Sigmoid colon (tissue), 6 donors: ENCODE measurements at regions not wholly inside any gene's neighbourhood (a gene's known extent, or its start where the extent isn't known, plus 50 kb on each side); places are given as distances from the start of the nearest gene placed in this dataset.

Experiments used
- DNase-seq: peaks from one replicate; pipeline ENCODE4 v3.0.0-alpha.2; 2019
- H3K27ac ChIP-seq, 4 donors: fragments of 200-600 bp; sonication (generic); one replicate each; pipeline ENCODE4 v1.5.1; 2016 to 2019; ENCODE audit warnings: mild to moderate bottlenecking in 1 of 4
- H3K27me3 ChIP-seq, 3 donors: fragments of 200-600 bp; sonication (generic); one replicate each; pipeline ENCODE4 v1.5.1; 2019; ENCODE audit warnings: mild to moderate bottlenecking in 1 of 3
- H3K36me3 ChIP-seq, 4 donors: fragments of 200-600 bp; sonication (generic); one replicate each; pipeline ENCODE4 v1.5.1; 2016 to 2019
- H3K4me1 ChIP-seq, 4 donors: fragments of 200-600 bp; sonication (generic); one replicate each; pipeline ENCODE4 v1.5.1; 2017 to 2019
- H3K4me3 ChIP-seq, 4 donors: fragments of 200-600 bp; sonication (generic); one replicate each; pipeline ENCODE4 v1.5.1; 2017 to 2019; ENCODE audit warnings: mild to moderate bottlenecking in 2 of 4, moderate library complexity in 1 of 4
- H3K9me3 ChIP-seq, 4 donors: fragments of 200-600 bp in 3 of 4; sonication (generic) in 3 of 4; one replicate each; pipeline versions ENCODE4 v1.5.1 to v1.6.1; 2013 to 2019
- EP300 ChIP-seq, 4 donors: sonication (generic); formaldehyde crosslinking; IDR thresholded peaks; one replicate each; pipeline ENCODE4 v1.6.1; 2017; ENCODE audit warnings: antibody characterized with exemption in 4 of 4
- POLR2A ChIP-seq, 2 donors: fragments of 450-650 bp; IDR thresholded peaks; one replicate each; pipeline ENCODE4 v1.6.1; 2016; ENCODE audit warnings: antibody characterized with exemption in 2 of 2, mild to moderate bottlenecking in 2 of 2, moderate library complexity in 2 of 2
- POLR2AphosphoS5 ChIP-seq, 4 donors: sonication (generic); formaldehyde crosslinking; IDR thresholded peaks; one replicate each; pipeline ENCODE4 v1.6.1; 2017; ENCODE audit warnings: antibody characterized with exemption in 4 of 4
- WGBS, 2 donors: extraction: QIAGEN DNeasy Blood & Tissue Kit; methylation state at CpG; one replicate each; pipeline ENCODE4 v1.1.7; 2013; 5-methylcytosine and 5-hydroxymethylcytosine counted together
- intact Hi-C: fragments of 100-400 bp; cut with DNase I; formaldehyde crosslinking; loops from one replicate; pipeline ENCODE4 v1.15.1; 2023
- TF ChIP-seq, protein P1 (sequence below), 4 experiments: fragments of 450-650 bp in 3 of 4; fragments of 200-600 bp in 1 of 4; IDR thresholded peaks; one replicate each; pipeline ENCODE4 v1.5.1; 2016 to 2019; ENCODE audit warnings: antibody characterized with exemption in 4 of 4, mild to moderate bottlenecking in 3 of 4, moderate library complexity in 2 of 4
- donor health status: healthy with polysubstance abuse.
- donor health status: healthy.

DNA sequence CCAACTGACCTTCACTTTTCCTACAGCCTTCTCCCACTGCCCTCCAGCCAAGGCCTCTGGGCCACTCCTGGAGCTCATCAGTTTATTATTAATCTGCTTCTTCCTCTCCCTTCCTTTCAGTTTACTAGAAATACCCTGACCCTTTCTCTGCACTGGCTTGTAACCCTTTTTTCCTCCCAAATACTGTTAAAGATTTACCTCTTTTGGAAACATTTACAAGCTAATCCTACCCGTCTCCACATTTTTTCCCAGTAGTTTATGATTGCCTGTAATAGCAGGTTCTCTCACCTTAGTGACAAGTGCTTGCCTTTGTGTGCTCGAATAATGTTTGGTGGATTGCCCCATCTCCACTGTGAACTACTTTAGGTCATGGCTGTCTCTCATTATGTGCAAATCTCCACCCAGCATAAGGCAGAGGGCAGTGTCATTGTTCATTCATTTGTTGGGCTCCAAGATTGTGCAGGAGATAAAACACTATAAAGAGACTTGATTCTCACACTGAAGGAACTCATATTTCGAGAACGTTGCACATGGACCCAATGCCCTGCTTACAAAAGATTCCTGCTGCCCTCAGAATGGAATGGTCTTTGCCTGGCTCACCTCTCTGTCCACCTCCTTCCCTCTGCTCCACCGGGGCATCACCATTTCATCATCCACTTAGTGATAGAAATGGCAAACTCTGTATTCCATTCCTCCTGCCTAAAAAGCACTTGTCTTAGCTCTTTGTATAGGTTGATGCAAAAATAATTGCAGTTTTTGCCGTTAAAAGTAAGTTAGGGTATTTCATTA is 491.1 kb downstream of the UTRN start:
- TF ChIP-seq POLR2A (IDR thresholded peaks at IDR 0.05) = no peak
- TF ChIP-seq EP300 (IDR thresholded peaks at IDR 0.05) = no peak
- no peak for TF ChIP-seq POLR2AphosphoS5 (IDR thresholded peaks at IDR 0.05)
- Histone ChIP-seq H3K27me3 (no peaks in the 10 kb centered on the region), H3K36me3 (peaks cover 0 to 5% (median 0%) of the 10 kb centered on the region in 4 donors), H3K4me1 (no peaks in the 10 kb centered on the region), H3K27ac (no peak overlapping the region), H3K4me3 (no peak overlapping the region), H3K9me3 (no peaks in the 10 kb centered on the region)
- intact Hi-C loops = no loop called here
- WGBS, 2 donors = 39 to 77% methylated on average over 6 of the region's 6 CpGs
- DNase-seq = no peak

GRCh38 chr6:144777249-144777648 is 492.1 kb downstream of the UTRN start:
- H3K4me3 ChIP-seq = no peak overlapping the region
- no peak for DNase-seq
- no peak for TF ChIP-seq POLR2AphosphoS5 (IDR thresholded peaks at IDR 0.05)
- no peak for TF ChIP-seq POLR2A (IDR thresholded peaks at IDR 0.05)
- no peak for TF ChIP-seq EP300 (IDR thresholded peaks at IDR 0.05)
- TF ChIP-seq, protein P1, sequence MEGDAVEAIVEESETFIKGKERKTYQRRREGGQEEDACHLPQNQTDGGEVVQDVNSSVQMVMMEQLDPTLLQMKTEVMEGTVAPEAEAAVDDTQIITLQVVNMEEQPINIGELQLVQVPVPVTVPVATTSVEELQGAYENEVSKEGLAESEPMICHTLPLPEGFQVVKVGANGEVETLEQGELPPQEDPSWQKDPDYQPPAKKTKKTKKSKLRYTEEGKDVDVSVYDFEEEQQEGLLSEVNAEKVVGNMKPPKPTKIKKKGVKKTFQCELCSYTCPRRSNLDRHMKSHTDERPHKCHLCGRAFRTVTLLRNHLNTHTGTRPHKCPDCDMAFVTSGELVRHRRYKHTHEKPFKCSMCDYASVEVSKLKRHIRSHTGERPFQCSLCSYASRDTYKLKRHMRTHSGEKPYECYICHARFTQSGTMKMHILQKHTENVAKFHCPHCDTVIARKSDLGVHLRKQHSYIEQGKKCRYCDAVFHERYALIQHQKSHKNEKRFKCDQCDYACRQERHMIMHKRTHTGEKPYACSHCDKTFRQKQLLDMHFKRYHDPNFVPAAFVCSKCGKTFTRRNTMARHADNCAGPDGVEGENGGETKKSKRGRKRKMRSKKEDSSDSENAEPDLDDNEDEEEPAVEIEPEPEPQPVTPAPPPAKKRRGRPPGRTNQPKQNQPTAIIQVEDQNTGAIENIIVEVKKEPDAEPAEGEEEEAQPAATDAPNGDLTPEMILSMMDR (IDR thresholded peaks at IDR 0.05) = no peak
- H3K9me3 ChIP-seq = no peaks in the 10 kb centered on the region
- no peaks in the 10 kb centered on the region for H3K4me1 ChIP-seq
- peaks cover 0 to 5% (median 0%) of the 10 kb centered on the region in 4 donors for H3K36me3 ChIP-seq
- intact Hi-C loops = no loop called here
- H3K27ac ChIP-seq = no peak overlapping the region
- no peaks in the 10 kb centered on the region for H3K27me3 ChIP-seq

DNA sequence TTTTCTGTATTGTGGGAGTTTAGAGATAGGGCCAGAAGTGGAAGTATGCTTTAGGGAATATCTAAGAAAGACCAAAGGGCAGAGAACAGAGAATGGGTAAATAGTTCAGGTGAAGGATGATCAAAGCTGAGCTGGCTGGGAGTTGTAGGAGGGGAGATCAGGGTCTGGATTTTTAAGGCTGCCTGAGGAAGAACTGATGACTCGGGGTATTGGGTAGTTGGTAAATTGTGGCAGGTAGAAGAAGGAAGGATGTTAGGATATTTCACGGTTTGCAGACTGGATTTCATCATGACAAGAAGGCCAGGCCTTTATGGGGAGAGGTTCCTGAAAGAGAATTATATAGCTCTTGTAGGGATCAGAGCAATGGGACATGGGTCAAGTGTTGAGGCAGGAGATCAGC is 492.9 kb downstream of the UTRN start:
- Histone ChIP-seq H3K27ac (no peak overlapping the region), H3K36me3 (peaks cover 0 to 5% (median 0%) of the 10 kb centered on the region in 4 donors), H3K4me3 (no peak overlapping the region), H3K9me3 (no peaks in the 10 kb centered on the region), H3K4me1 (no peaks in the 10 kb centered on the region), H3K27me3 (no peaks in the 10 kb centered on the region)
- WGBS, 2 donors = 81 to 92% methylated on average over 2 of the region's 2 CpGs
- TF ChIP-seq, protein P1 (IDR thresholded peaks at IDR 0.05) = no peak
- no peak for TF ChIP-seq POLR2AphosphoS5 (IDR thresholded peaks at IDR 0.05)
- no peak for TF ChIP-seq POLR2A (IDR thresholded peaks at IDR 0.05)
- TF ChIP-seq EP300 (IDR thresholded peaks at IDR 0.05) = no peak
- no peak for DNase-seq
- intact Hi-C loops = no loop called here

GRCh38 chr6:144778773-144779492 is 493.8 kb downstream of the UTRN start:
- 97% methylated on average over 1 of the region's 1 CpG for WGBS, 2 donors
- intact Hi-C loops = no loop called here
- no peak overlapping the region for H3K27ac ChIP-seq
- no peaks in the 10 kb centered on the region for H3K4me1 ChIP-seq
- H3K27me3 ChIP-seq = no peaks in the 10 kb centered on the region
- TF ChIP-seq, protein P1 (IDR thresholded peaks at IDR 0.05) = peak in 1 of 4 experiments; percentile 4
- TF ChIP-seq EP300 (IDR thresholded peaks at IDR 0.05) = no peak
- H3K9me3 ChIP-seq = no peaks in the 10 kb centered on the region
- no peak for DNase-seq
- H3K4me3 ChIP-seq = no peak overlapping the region
- peaks cover 0 to 5% (median 0%) of the 10 kb centered on the region in 4 donors for H3K36me3 ChIP-seq

GRCh38 chr6:144781836-144782235 is 496.7 kb downstream of the UTRN start:
- no peak for DNase-seq
- WGBS, 2 donors = 84 to 92% methylated on average over 3 of the region's 3 CpGs
- intact Hi-C loops = no loop called here
- Histone ChIP-seq H3K4me3 (no peak overlapping the region), H3K36me3 (no peaks in the 10 kb centered on the region), H3K27me3 (no peaks in the 10 kb centered on the region), H3K27ac (no peak overlapping the region), H3K4me1 (no peaks in the 10 kb centered on the region), H3K9me3 (no peaks in the 10 kb centered on the region)
- TF ChIP-seq POLR2A (IDR thresholded peaks at IDR 0.05) = no peak
- TF ChIP-seq POLR2AphosphoS5 (IDR thresholded peaks at IDR 0.05) = no peak
- TF ChIP-seq, protein P1 (IDR thresholded peaks at IDR 0.05) = no peak
- TF ChIP-seq EP300 (IDR thresholded peaks at IDR 0.05) = no peak
